Loucy (cell line): ENCODE measurements at regions not wholly inside any gene's neighbourhood (a gene's known extent, or its start where the extent isn't known, plus 50 kb on each side); places are given as distances from the start of the nearest gene placed in this dataset.
A peak's percentile ranks its signal among the peaks of the same experiment; 100 is the strongest.

Experiments used
- H2AFZ ChIP-seq: fragments of 200-600 bp; sonication (generic); 2 replicates; pipeline ENCODE4 v1.6.0; 2016; ENCODE audit warnings: antibody characterized with exemption, mild to moderate bottlenecking, low read length, moderate library complexity
- H3F3A ChIP-seq: fragments of 200-600 bp; 2 replicates; pipeline ENCODE4 v1.6.0; 2016; ENCODE audit warnings: antibody characterized with exemption, low read depth, mild to moderate bottlenecking
- H3K27me3 ChIP-seq: fragments of 200-600 bp; sonication (generic); 2 replicates; pipeline ENCODE4 v1.6.1; 2014; ENCODE audit warnings: low read length, mild to moderate bottlenecking; ENCODE audit not compliant: insufficient read depth, poor library complexity, severe bottlenecking
- H3K36me3 ChIP-seq: fragments of 200-600 bp; sonication (generic); 2 replicates; pipeline ENCODE4 v1.6.1; 2016; ENCODE audit warnings: low read length; ENCODE audit not compliant: insufficient read depth
- H3K4me1 ChIP-seq: fragments of 200-600 bp; sonication (generic); 2 replicates; pipeline ENCODE4 v1.5.1; 2014; ENCODE audit warnings: low read length, mild to moderate bottlenecking; ENCODE audit not compliant: insufficient read depth, poor library complexity, severe bottlenecking
- H3K4me2 ChIP-seq: fragments of 200-600 bp; sonication (generic); 2 replicates; pipeline ENCODE4 v1.6.0; 2014; ENCODE audit warnings: antibody characterized with exemption, low read length, low read depth, mild to moderate bottlenecking; ENCODE audit not compliant: poor library complexity, severe bottlenecking
- H3K4me3 ChIP-seq: fragments of 200-600 bp; sonication (generic); 2 replicates; pipeline ENCODE4 v1.5.1; 2014; ENCODE audit warnings: low read length, mild to moderate bottlenecking, mixed read lengths; ENCODE audit not compliant: poor library complexity, severe bottlenecking
- H3K79me2 ChIP-seq: fragments of 200-600 bp; sonication (generic); 2 replicates; pipeline ENCODE4 v1.6.1; 2014; ENCODE audit warnings: low read length; ENCODE audit not compliant: insufficient read depth
- H3K9ac ChIP-seq: fragments of 200-600 bp; sonication (generic); 2 replicates; pipeline ENCODE4 v1.6.0; 2014; ENCODE audit warnings: mild to moderate bottlenecking, low read depth, low read length, moderate library complexity; ENCODE audit not compliant: poor library complexity, severe bottlenecking
- H3K9me2 ChIP-seq: fragments of 200-600 bp; sonication (generic); replicated peaks from 2 replicates; pipeline ENCODE4 v1.6.1; 2016; ENCODE audit warnings: low read depth, low read length, mixed read lengths
- H3K9me3 ChIP-seq: fragments of 200-600 bp; sonication (generic); 2 replicates; pipeline ENCODE4 v1.6.1; 2014; ENCODE audit warnings: mild to moderate bottlenecking, antibody characterized with exemption, low read length, low read depth; ENCODE audit not compliant: insufficient read depth
- H4K20me1 ChIP-seq: fragments of 200-600 bp; sonication (generic); 2 replicates; pipeline ENCODE4 v1.6.0; 2014; ENCODE audit warnings: antibody characterized with exemption, low read length, mild to moderate bottlenecking; ENCODE audit not compliant: insufficient read depth, poor library complexity, severe bottlenecking
- CTCF ChIP-seq: fragments of 200-600 bp; sonication (generic); conservative IDR thresholded peaks from 2 replicates; pipeline ENCODE4 v1.5.1; 2014; ENCODE audit warnings: mild to moderate bottlenecking, antibody characterized with exemption, low read length
- EZH2phosphoT487 ChIP-seq: fragments of 200-600 bp; IDR thresholded peaks from 2 replicates; pipeline ENCODE4 v1.6.1; 2018; ENCODE audit warnings: antibody characterized with exemption, mild to moderate bottlenecking, moderate library complexity, borderline replicate concordance

GRCh38 chr6:20318851-20319387 lies 82.8 kb upstream of the E2F3 start:
- Histone ChIP-seq H3K4me1 (peaks cover 10% of the 10 kb centered on the region), H3K36me3 (no peaks in the 10 kb centered on the region), H3K4me2 (peak overlapping the region; percentile 78), H3K9me3 (no peaks in the 10 kb centered on the region), H3K9ac (no peak overlapping the region), H3K27me3 (peaks cover 3% of the 10 kb centered on the region), H3K4me3 (peak overlapping the region; percentile 89), H3K9me2 (no peaks in the 10 kb centered on the region), H2AFZ (no peak overlapping the region), H4K20me1 (no peaks in the 10 kb centered on the region), H3F3A (no peaks in the 10 kb centered on the region), H3K79me2 (no peaks in the 10 kb centered on the region)
- TF ChIP-seq CTCF (no peak), EZH2phosphoT487 (no peak)

GRCh38 chr6:20319520-20320357 lies 81.9 kb upstream of the E2F3 start:
- H3K9me3 ChIP-seq, result no peaks in the 10 kb centered on the region
- peak overlapping the region; percentile 78 for H3K4me2 ChIP-seq
- peak overlapping the region; percentile 83 for H2AFZ ChIP-seq
- no peaks in the 10 kb centered on the region for H3K36me3 ChIP-seq
- peak overlapping the region; percentile 89 for H3K4me3 ChIP-seq
- H4K20me1 ChIP-seq, result no peaks in the 10 kb centered on the region
- TF ChIP-seq CTCF, result no peak
- TF ChIP-seq EZH2phosphoT487, result no peak
- H3F3A ChIP-seq, result no peaks in the 10 kb centered on the region
- H3K4me1 ChIP-seq, result peaks cover 10% of the 10 kb centered on the region
- no peaks in the 10 kb centered on the region for H3K9me2 ChIP-seq
- H3K79me2 ChIP-seq, result no peaks in the 10 kb centered on the region
- H3K27me3 ChIP-seq, result peaks cover 3% of the 10 kb centered on the region
- H3K9ac ChIP-seq, result peak overlapping the region; percentile 81

DNA sequence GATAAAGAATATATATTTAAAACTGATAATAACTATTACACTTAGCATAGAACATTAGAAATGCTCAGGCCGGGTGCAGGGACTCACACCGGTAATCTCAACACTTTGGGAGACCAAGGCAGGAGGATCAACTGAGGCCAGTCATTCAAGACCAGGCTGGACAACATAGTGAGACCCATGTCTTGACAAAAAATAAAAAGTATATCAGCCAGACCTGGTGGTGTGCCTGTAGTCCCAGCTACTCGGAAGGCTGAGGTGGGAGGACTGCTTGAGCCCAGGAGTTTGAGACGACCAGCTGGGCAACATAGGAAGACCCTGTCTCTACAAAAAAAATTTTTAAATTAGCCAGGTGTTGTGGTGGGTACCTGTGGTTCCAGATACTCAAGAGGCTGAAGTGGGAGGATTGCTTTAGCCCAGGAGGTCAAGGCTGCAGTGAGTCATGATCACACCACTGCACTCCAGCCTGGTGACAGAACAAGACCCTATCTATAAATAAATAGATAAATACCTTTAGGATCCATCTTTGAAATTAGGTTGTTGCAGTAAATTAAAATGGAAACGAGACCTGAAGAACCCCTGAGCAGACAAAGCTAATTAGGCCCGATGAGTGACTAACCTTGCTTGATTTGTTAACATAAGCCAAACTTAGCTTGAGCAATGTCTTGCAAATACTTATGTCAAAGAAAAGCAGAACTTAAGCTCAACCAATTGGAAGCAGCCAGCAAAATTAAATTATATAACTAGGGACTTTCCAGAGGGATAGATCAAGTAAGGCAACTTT lies 75.8 kb upstream of the E2F3 start:
- Histone ChIP-seq H3K36me3 (no peaks in the 10 kb centered on the region), H3K4me1 (no peaks in the 10 kb centered on the region), H3K79me2 (no peaks in the 10 kb centered on the region), H3K9me3 (no peaks in the 10 kb centered on the region), H4K20me1 (no peaks in the 10 kb centered on the region), H3F3A (no peaks in the 10 kb centered on the region), H3K27me3 (peaks cover 3% of the 10 kb centered on the region), H3K9ac (no peak overlapping the region), H3K9me2 (no peaks in the 10 kb centered on the region), H2AFZ (no peak overlapping the region), H3K4me3 (no peak overlapping the region), H3K4me2 (no peak overlapping the region)
- no peak for TF ChIP-seq EZH2phosphoT487
- no peak for TF ChIP-seq CTCF
